ENCODE measurements at regions not wholly inside any gene's neighbourhood (a gene's known extent, or its start where the extent isn't known, plus 50 kb on each side); places are given as distances from the start of the nearest gene placed in this dataset.

DNA sequence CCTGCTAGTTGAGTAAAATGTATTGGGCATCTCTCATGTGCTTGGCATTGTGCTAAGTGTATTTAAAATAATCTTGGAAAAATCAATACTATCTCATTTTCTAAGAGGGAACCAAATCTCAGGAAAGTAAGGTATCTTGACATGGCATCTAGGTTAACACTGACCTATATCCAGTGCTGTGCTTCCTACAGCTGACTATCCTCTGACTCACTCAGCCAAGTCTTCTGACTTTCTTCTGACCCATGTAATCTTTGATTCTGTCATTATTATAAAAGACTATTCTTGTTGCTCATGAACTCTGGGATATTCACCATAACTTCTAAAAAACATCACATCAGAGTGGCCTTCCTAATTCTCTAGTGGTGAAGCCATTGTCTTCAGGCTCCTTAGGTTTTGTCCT lies 304.1 kb upstream of the TENM4 start:
- CTCF ChIA-PET: no interaction called here
- Histone ChIP-seq H3K4me3 (no peak overlapping the region), H3K27ac (no peak overlapping the region), H3K4me1 (no peaks in the 10 kb centered on the region), H3K4me2 (no peak overlapping the region), H3K9me3 (no peaks in the 10 kb centered on the region)
- ATAC-seq: no peak
- POLR2A ChIA-PET: no interaction called here
- TF ChIP-seq NPAS2 (CRISPR knock-in tag; IDR thresholded peaks at IDR 0.05; ENCODE audit: borderline replicate concordance) (no peak), KDM1A (IDR thresholded peaks at IDR 0.05; ENCODE audit: low read depth) (no peak), RNF2 (IDR thresholded peaks at IDR 0.05; ENCODE audit: borderline replicate concordance, low read depth) (no peak), CEBPB (IDR thresholded peaks at IDR 0.05) (no peak), TP53 (CRISPR knock-in tag; IDR thresholded peaks at IDR 0.05) (no peak), ZSCAN20 (CRISPR knock-in tag; IDR thresholded peaks at IDR 0.05) (no peak), MAZ (IDR thresholded peaks at IDR 0.05; ENCODE audit: borderline replicate concordance, low read depth, low read length) (no peak), POLR2A (IDR thresholded peaks at IDR 0.05; ENCODE audit: low read length) (no peak), PHF8 (IDR thresholded peaks at IDR 0.05; ENCODE audit: borderline replicate concordance, low read depth) (no peak), MYC (IDR thresholded peaks at IDR 0.05; ENCODE audit: borderline replicate concordance, low read length) (no peak), KDM5A (IDR thresholded peaks at IDR 0.05) (no peak), SREBF2 (IDR thresholded peaks at IDR 0.05) (no peak), RAD21 (conservative IDR thresholded peaks at IDR 0.05 in 1 of 2, IDR thresholded peaks at IDR 0.05 in 1 of 2) (no peak)
- TF ChIP-seq, protein P1, sequence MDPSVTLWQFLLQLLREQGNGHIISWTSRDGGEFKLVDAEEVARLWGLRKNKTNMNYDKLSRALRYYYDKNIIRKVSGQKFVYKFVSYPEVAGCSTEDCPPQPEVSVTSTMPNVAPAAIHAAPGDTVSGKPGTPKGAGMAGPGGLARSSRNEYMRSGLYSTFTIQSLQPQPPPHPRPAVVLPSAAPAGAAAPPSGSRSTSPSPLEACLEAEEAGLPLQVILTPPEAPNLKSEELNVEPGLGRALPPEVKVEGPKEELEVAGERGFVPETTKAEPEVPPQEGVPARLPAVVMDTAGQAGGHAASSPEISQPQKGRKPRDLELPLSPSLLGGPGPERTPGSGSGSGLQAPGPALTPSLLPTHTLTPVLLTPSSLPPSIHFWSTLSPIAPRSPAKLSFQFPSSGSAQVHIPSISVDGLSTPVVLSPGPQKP (IDR thresholded peaks at IDR 0.05; ENCODE audit: low read depth, low read length): no peak
- TF ChIP-seq, protein P2, sequence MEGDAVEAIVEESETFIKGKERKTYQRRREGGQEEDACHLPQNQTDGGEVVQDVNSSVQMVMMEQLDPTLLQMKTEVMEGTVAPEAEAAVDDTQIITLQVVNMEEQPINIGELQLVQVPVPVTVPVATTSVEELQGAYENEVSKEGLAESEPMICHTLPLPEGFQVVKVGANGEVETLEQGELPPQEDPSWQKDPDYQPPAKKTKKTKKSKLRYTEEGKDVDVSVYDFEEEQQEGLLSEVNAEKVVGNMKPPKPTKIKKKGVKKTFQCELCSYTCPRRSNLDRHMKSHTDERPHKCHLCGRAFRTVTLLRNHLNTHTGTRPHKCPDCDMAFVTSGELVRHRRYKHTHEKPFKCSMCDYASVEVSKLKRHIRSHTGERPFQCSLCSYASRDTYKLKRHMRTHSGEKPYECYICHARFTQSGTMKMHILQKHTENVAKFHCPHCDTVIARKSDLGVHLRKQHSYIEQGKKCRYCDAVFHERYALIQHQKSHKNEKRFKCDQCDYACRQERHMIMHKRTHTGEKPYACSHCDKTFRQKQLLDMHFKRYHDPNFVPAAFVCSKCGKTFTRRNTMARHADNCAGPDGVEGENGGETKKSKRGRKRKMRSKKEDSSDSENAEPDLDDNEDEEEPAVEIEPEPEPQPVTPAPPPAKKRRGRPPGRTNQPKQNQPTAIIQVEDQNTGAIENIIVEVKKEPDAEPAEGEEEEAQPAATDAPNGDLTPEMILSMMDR (IDR thresholded peaks at IDR 0.05): no peak
- TF ChIP-seq, protein P3, sequence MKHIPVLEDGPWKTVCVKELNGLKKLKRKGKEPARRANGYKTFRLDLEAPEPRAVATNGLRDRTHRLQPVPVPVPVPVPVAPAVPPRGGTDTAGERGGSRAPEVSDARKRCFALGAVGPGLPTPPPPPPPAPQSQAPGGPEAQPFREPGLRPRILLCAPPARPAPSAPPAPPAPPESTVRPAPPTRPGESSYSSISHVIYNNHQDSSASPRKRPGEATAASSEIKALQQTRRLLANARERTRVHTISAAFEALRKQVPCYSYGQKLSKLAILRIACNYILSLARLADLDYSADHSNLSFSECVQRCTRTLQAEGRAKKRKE (CRISPR knock-in tag; IDR thresholded peaks at IDR 0.05; ENCODE audit: low read depth): no peak
- TF ChIP-seq, protein P4, sequence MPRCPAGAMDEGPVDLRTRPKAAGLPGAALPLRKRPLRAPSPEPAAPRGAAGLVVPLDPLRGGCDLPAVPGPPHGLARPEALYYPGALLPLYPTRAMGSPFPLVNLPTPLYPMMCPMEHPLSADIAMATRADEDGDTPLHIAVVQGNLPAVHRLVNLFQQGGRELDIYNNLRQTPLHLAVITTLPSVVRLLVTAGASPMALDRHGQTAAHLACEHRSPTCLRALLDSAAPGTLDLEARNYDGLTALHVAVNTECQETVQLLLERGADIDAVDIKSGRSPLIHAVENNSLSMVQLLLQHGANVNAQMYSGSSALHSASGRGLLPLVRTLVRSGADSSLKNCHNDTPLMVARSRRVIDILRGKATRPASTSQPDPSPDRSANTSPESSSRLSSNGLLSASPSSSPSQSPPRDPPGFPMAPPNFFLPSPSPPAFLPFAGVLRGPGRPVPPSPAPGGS (IDR thresholded peaks at IDR 0.05): no peak
- TF ChIP-seq, protein P5, sequence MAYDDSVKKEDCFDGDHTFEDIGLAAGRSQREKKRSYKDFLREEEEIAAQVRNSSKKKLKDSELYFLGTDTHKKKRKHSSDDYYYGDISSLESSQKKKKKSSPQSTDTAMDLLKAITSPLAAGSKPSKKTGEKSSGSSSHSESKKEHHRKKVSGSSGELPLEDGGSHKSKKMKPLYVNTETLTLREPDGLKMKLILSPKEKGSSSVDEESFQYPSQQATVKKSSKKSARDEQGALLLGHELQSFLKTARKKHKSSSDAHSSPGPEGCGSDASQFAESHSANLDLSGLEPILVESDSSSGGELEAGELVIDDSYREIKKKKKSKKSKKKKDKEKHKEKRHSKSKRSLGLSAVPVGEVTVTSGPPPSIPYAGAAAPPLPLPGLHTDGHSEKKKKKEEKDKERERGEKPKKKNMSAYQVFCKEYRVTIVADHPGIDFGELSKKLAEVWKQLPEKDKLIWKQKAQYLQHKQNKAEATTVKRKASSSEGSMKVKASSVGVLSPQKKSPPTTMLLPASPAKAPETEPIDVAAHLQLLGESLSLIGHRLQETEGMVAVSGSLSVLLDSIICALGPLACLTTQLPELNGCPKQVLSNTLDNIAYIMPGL (CRISPR knock-in tag; IDR thresholded peaks at IDR 0.05; ENCODE audit: borderline replicate concordance): no peak
- no peak for DNase-seq (ENCODE audit: low read depth in 1 of 2, low spot score in 1 of 2)
- no peak for FAIRE-seq

DNA sequence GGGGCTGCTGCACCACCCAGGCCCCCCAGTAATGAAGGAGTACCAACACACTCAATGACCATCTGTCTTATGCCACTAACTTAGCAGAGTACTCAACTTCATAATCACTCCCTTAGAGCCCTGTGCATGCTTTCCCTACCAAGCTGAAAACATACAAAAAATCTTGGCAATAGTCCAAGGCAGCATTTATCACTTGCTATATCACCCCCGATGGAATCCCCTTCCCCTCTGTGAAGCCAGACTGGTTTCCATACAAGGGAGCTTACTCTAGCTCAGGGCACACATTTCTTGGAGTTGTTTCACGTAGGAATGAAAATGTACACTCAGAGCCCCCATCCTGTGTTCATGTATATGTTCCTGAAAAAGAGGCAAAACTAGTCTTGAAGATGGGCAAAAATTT lies 301.3 kb upstream of the TENM4 start:
- POLR2A ChIA-PET: no interaction called here

More for the DNA sequence above, 301.3 kb upstream of the TENM4 start:
- 3% methylated on average over 2 of the region's 2 CpGs for WGBS (ENCODE audit: missing lambda C conversion rate)
- no peak for ATAC-seq
- FAIRE-seq: no peak
- Histone ChIP-seq H3K4me2 (no peak overlapping the region), H3K4me1 (no peaks in the 10 kb centered on the region), H3K27ac (no peak overlapping the region), H3K9me3 (no peaks in the 10 kb centered on the region), H3K4me3 (no peak overlapping the region)
- no peak for TF ChIP-seq CBX8 (IDR thresholded peaks at IDR 0.05)
- TF ChIP-seq TP53 (CRISPR knock-in tag; IDR thresholded peaks at IDR 0.05): no peak
- TF ChIP-seq CHD2 (IDR thresholded peaks at IDR 0.05; ENCODE audit: low read length, partially characterized antibody): no peak
- no peak for TF ChIP-seq FOSB (CRISPR knock-in tag; IDR thresholded peaks at IDR 0.05)
- TF ChIP-seq, protein P6, sequence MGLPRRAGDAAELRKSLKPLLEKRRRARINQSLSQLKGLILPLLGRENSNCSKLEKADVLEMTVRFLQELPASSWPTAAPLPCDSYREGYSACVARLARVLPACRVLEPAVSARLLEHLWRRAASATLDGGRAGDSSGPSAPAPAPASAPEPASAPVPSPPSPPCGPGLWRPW (IDR thresholded peaks at IDR 0.05): no peak
- no peak for TF ChIP-seq KDM1A (IDR thresholded peaks at IDR 0.05; ENCODE audit: low read depth)
- TF ChIP-seq MAFK (IDR thresholded peaks at IDR 0.05; ENCODE audit: partially characterized antibody): no peak
- no peak for TF ChIP-seq RAD21 (conservative IDR thresholded peaks at IDR 0.05 in 1 of 2, IDR thresholded peaks at IDR 0.05 in 1 of 2)
- no peak for TF ChIP-seq NFE2L2 (conservative IDR thresholded peaks at IDR 0.05; ENCODE audit: low read length)
- no peak for TF ChIP-seq RNF2 (IDR thresholded peaks at IDR 0.05; ENCODE audit: borderline replicate concordance, low read depth)
- no peak for TF ChIP-seq HOXA7 (CRISPR knock-in tag; IDR thresholded peaks at IDR 0.05)
- no peak for TF ChIP-seq RCOR1 (IDR thresholded peaks at IDR 0.05; ENCODE audit: low read depth, low read length)
- TF ChIP-seq EP300 (IDR thresholded peaks at IDR 0.05): no peak
- TF ChIP-seq NPAS2 (CRISPR knock-in tag; IDR thresholded peaks at IDR 0.05; ENCODE audit: borderline replicate concordance): no peak
- no peak for TF ChIP-seq MYC (IDR thresholded peaks at IDR 0.05; ENCODE audit: borderline replicate concordance, low read length)
- CTCF ChIA-PET: interaction anchor here (1.1 kb wide), 1 partner anchor 28 kb away, joined by 3 read pairs; no protein-coding TSS in a partner anchor
- DNase-seq (ENCODE audit: low read depth in 1 of 2, low spot score in 1 of 2): no peak
